Fibroblast of mammary gland (primary cell): ENCODE measurements at regions not wholly inside any gene's neighbourhood (a gene's known extent, or its start where the extent isn't known, plus 50 kb on each side); places are given as distances from the start of the nearest gene placed in this dataset.

ENCODE experiments used
- DNase-seq: peaks from one replicate; pipeline ENCODE4 v3.0.0-alpha.2; 2010; ENCODE audit warnings: low read depth
- H3K4me3 ChIP-seq: 2 replicates; pipeline ENCODE4 v1.5.1; 2011; ENCODE audit warnings: low read depth, mild to moderate bottlenecking, low read length, moderate library complexity; ENCODE audit not compliant: control insufficient read depth
- TF ChIP-seq, protein P1 (sequence below): conservative IDR thresholded peaks from 2 replicates; pipeline ENCODE4 v1.5.1; 2011; ENCODE audit warnings: low read depth, low read length, inconsistent platforms; ENCODE audit not compliant: control insufficient read depth, insufficient read depth

GRCh38 chr9:23232831-23233230 lies 593.2 kb downstream of the ELAVL2 start:
- no peak for DNase-seq
- no peak overlapping the region for H3K4me3 ChIP-seq
- TF ChIP-seq, protein P1, sequence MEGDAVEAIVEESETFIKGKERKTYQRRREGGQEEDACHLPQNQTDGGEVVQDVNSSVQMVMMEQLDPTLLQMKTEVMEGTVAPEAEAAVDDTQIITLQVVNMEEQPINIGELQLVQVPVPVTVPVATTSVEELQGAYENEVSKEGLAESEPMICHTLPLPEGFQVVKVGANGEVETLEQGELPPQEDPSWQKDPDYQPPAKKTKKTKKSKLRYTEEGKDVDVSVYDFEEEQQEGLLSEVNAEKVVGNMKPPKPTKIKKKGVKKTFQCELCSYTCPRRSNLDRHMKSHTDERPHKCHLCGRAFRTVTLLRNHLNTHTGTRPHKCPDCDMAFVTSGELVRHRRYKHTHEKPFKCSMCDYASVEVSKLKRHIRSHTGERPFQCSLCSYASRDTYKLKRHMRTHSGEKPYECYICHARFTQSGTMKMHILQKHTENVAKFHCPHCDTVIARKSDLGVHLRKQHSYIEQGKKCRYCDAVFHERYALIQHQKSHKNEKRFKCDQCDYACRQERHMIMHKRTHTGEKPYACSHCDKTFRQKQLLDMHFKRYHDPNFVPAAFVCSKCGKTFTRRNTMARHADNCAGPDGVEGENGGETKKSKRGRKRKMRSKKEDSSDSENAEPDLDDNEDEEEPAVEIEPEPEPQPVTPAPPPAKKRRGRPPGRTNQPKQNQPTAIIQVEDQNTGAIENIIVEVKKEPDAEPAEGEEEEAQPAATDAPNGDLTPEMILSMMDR, result no peak

GRCh38 chr9:23243523-23243922 lies 582.5 kb downstream of the ELAVL2 start:
- no peak overlapping the region for H3K4me3 ChIP-seq
- DNase-seq, result no peak
- TF ChIP-seq, protein P1, result no peak

- H3K4me3 ChIP-seq, result no peak overlapping the region
- no peak for DNase-seq
- TF ChIP-seq, protein P1, result no peak
Observed at GRCh38 chr9:23245067-23245466, 581.0 kb downstream of the ELAVL2 start.

DNA sequence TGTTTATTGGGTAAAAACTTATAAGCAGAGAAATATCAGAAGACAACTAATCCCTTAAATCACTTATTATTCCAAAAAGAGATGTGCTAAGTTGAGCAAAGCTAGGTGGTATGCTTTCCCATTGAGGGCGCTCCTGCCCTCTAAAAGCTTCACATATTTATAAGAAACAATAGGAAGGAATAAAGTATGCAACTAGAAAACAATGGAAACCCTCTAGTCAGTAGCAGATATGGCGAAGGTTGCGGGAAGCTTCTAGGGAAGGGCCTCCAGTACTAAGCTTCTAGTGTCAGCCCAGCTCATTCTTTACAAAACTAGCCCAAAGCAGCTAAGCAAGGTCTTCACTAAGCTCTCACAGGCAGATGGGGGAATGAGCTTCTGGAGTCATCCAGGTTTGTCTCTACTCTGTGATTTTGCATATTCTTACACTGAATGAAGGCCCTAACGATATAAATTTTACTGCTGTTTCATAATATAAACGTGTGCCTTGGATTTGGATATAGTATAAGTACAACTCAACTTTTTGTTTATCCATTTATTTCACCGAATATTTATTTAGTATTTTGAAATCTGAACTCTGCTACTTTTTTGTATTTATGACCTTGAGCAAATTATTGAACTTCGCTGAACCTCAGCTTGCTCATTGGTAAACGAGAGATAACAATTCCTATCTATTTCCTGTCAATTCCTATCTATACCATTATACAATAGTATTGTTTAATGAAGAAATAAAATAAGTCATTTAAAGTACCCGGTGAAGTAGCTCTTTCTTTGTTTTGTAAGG lies 571.4 kb downstream of the ELAVL2 start:
- no peak for DNase-seq
- TF ChIP-seq, protein P1, result no peak
- H3K4me3 ChIP-seq, result no peak overlapping the region

GRCh38 chr9:23255346-23255745 lies 570.7 kb downstream of the ELAVL2 start:
- TF ChIP-seq, protein P1, result no peak

GRCh38 chr9:23258569-23258968 lies 567.5 kb downstream of the ELAVL2 start:
- TF ChIP-seq, protein P1, result no peak
- peak; percentile 28 for DNase-seq
- H3K4me3 ChIP-seq, result no peak overlapping the region

More at GRCh38 chr9:23255346-23255745, 570.7 kb downstream of the ELAVL2 start:
- H3K4me3 ChIP-seq, result no peak overlapping the region
- DNase-seq, result no peak
